Common myeloid progenitor, CD34-positive (primary cell): ENCODE measurements at regions not wholly inside any gene's neighbourhood (a gene's known extent, or its start where the extent isn't known, plus 50 kb on each side); places are given as distances from the start of the nearest gene placed in this dataset.

Experiments used
- CTCF ChIA-PET: fragments of 350-600 bp; sonication (Branson Sonifier 250); formaldehyde crosslinking; loops from one replicate; lab custom pipeline; 2021; ENCODE audit warnings: antibody characterized with exemption; lab: Charles Lee
- POLR2A ChIA-PET: fragments of 350-600 bp; sonication (Branson Sonifier 250); formaldehyde crosslinking; loops from one replicate; lab custom pipeline; 2021; ENCODE audit warnings: antibody characterized with exemption; lab: Charles Lee
- DNase-seq, 3 donors: peaks; one replicate each; pipeline versions ENCODE4 v3.0.0 to v3.0.0-alpha.2; 2013
- H3K27ac ChIP-seq, 2 experiments: 1 replicate in 1 of 2; 2 replicates in 1 of 2; pipeline ENCODE4 v1.7.0; 2013; ENCODE audit warnings: inconsistent platforms in 2 of 2, low read length in 2 of 2, mild to moderate bottlenecking in 2 of 2, low read depth in 1 of 2, moderate library complexity in 1 of 2; ENCODE audit not compliant: severe bottlenecking in 2 of 2, insufficient read depth in 1 of 2, poor library complexity in 1 of 2
- H3K27me3 ChIP-seq, 5 experiments: replicated peaks in 2 of 5; 1 replicate in 3 of 5; 2 replicates in 2 of 5; pipeline versions ENCODE4 v1.6.1 to v1.7.0; 2013; ENCODE audit warnings: low read length in 4 of 5, mild to moderate bottlenecking in 2 of 5, moderate library complexity in 2 of 5, inconsistent platforms in 1 of 5; ENCODE audit not compliant: insufficient read depth in 5 of 5, control insufficient read depth in 4 of 5
- H3K36me3 ChIP-seq, 4 experiments: 1 replicate in 2 of 4; 2 replicates in 2 of 4; pipeline versions ENCODE4 v1.6.1 to v1.7.0; 2013; ENCODE audit warnings: low read length in 3 of 4, control low read depth in 1 of 4, mild to moderate bottlenecking in 1 of 4; ENCODE audit not compliant: control insufficient read depth in 4 of 4, insufficient read depth in 4 of 4
- H3K4me1 ChIP-seq, 4 experiments: 1 replicate in 3 of 4; 2 replicates in 1 of 4; pipeline versions ENCODE4 v1.6.1 to v1.7.1; 2013; ENCODE audit warnings: low read length in 3 of 4, mild to moderate bottlenecking in 3 of 4, control low read depth in 1 of 4, inconsistent platforms in 1 of 4, moderate library complexity in 1 of 4; ENCODE audit not compliant: control insufficient read depth in 4 of 4, insufficient read depth in 4 of 4; ENCODE audit errors: control extremely low read depth in 1 of 4
- H3K4me3 ChIP-seq, 7 experiments: 1 replicate in 4 of 7; 2 replicates in 3 of 7; pipeline versions ENCODE4 v1.5.1 to v1.7.0; 2013; ENCODE audit warnings: mild to moderate bottlenecking in 7 of 7, low read length in 6 of 7, moderate library complexity in 6 of 7, inconsistent platforms in 2 of 7, low read depth in 2 of 7, control low read depth in 1 of 7; ENCODE audit not compliant: insufficient read depth in 4 of 7, control insufficient read depth in 1 of 7; ENCODE audit errors: extremely low read depth in 1 of 7
- H3K9me3 ChIP-seq, 5 experiments: 1 replicate in 4 of 5; 2 replicates in 1 of 5; pipeline versions ENCODE4 v1.6.1 to v1.7.1; 2013; ENCODE audit warnings: low read length in 4 of 5, mild to moderate bottlenecking in 2 of 5, inconsistent platforms in 1 of 5, low read depth in 1 of 5, moderate library complexity in 1 of 5; ENCODE audit not compliant: control insufficient read depth in 4 of 5, insufficient read depth in 2 of 5; ENCODE audit errors: control extremely low read depth in 1 of 5
- WGBS: methylation state at CpG from one replicate; pipeline ENCODE4 v1.1.5; 2013; ENCODE audit not compliant: insufficient coverage; 5-methylcytosine and 5-hydroxymethylcytosine counted together

GRCh38 chr5:116756531-116756930 lies 181.9 kb upstream of the SEMA6A start:
- POLR2A ChIA-PET = no interaction called here
- Histone ChIP-seq H3K9me3 (no peaks in the 10 kb centered on the region), H3K4me1 (no peaks in the 10 kb centered on the region), H3K4me3 (no peak overlapping the region), H3K36me3 (no peaks in the 10 kb centered on the region), H3K27me3 (no peaks in the 10 kb centered on the region), H3K27ac (no peak overlapping the region)
- peak in 1 of 3 donors; percentile 2 for DNase-seq
- WGBS = 88% methylated on average over 1 of the region's 1 CpG
- CTCF ChIA-PET = interaction anchor here (0.8 to 1.5 kb wide), 2 partner anchors 11 to 31 kb away, joined by 3 to 5 read pairs; no protein-coding TSS in a partner anchor

GRCh38 chr5:116754556-116754955 lies 179.9 kb upstream of the SEMA6A start:
- Histone ChIP-seq H3K9me3 (no peaks in the 10 kb centered on the region), H3K4me1 (no peaks in the 10 kb centered on the region), H3K4me3 (no peak overlapping the region), H3K27ac (no peak overlapping the region), H3K27me3 (no peaks in the 10 kb centered on the region), H3K36me3 (no peaks in the 10 kb centered on the region)
- no peak for DNase-seq
- POLR2A ChIA-PET = no interaction called here
- CTCF ChIA-PET = no interaction called here

- H3K9me3 ChIP-seq = no peaks in the 10 kb centered on the region
- H3K4me3 ChIP-seq = no peak overlapping the region
- ChIA-PET CTCF (interaction anchor here (0.5 kb wide), 1 partner anchor 245 kb away, joined by 3 read pairs; no protein-coding TSS in a partner anchor), POLR2A (no interaction called here)
- H3K4me1 ChIP-seq = no peaks in the 10 kb centered on the region
- H3K36me3 ChIP-seq = no peaks in the 10 kb centered on the region
- H3K27ac ChIP-seq = no peak overlapping the region
- DNase-seq = no peak
- no peaks in the 10 kb centered on the region for H3K27me3 ChIP-seq
Measured at GRCh38 chr5:116751684-116752083, 177.1 kb upstream of the SEMA6A start.

DNA sequence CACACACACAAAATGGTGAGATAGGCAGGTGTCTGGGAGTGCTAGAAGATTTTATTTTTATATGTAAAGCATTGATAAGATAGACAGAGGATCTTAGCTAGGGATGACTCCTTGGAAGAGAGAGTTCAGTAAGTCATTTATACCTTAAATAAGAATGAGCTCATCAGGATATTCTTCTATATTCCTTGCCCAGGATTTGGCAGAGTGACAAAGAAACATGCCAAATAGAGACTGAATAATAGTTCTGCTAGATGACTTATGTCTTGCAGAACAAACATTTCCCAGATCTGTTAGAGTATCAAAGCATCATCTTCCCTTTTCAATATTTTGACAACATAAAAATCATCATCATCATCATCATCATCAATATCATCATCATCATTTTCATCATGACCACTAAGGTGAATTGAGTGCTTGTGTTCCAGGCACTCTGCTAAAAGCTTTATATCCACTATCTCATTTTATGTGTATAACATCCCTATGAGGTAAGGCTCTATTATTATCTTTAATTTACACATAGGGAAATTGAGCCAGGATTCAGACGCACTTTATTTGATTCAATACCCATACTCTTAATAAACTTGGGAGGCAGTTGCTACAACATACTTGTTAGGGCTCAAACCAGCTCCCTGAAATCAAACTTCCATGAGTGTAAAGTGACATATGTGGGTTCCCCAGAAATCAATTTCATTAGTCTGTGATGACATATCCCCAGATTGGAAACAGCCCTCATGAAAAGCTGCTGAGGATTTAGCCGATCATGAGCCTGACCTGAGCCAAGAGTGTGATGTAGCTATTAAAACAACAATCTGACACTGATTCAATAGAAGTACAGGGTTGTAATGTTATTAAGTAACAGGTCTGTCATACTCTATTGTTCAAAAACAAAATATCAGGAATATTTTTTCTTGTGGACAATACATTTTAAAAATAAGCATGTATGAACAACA lies 176.3 kb upstream of the SEMA6A start:
- no peak overlapping the region for H3K4me3 ChIP-seq
- no peak for DNase-seq
- no CpG with 5 or more reads among the region's 2 CpGs for WGBS
- CTCF ChIA-PET = interaction anchor here (0.5 kb wide), 1 partner anchor 246 kb away, joined by 3 read pairs; no protein-coding TSS in a partner anchor
- no peaks in the 10 kb centered on the region for H3K4me1 ChIP-seq
- POLR2A ChIA-PET = no interaction called here
- H3K27ac ChIP-seq = no peak overlapping the region
- H3K9me3 ChIP-seq = no peaks in the 10 kb centered on the region
- H3K27me3 ChIP-seq = no peaks in the 10 kb centered on the region
- H3K36me3 ChIP-seq = no peaks in the 10 kb centered on the region

DNA sequence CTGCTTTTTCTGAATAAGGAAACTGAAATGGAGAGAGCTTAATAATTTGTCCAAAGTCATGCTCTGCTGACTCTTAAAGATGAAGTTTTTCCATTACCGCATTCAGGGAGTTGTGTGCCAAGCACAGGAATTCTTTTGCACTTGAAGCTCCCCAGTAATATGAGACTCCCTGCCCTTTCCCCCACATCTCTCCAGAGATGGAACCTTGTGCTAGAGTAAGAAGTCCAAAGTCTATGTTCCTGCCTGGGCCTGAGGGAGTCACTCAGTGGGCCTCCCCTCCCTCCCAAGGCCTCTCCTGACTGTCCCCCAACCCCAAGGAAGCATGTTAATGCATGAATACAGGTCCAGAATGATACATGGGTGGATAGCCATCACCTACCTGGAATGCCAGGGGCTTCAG lies 173.3 kb upstream of the SEMA6A start:
- H3K4me3 ChIP-seq = no peak overlapping the region
- ChIA-PET POLR2A (no interaction called here), CTCF (no interaction called here)
- no peak for DNase-seq
- H3K27ac ChIP-seq = no peak overlapping the region
- WGBS = 100% methylated on average over 1 of the region's 1 CpG
- H3K4me1 ChIP-seq = no peaks in the 10 kb centered on the region
- H3K9me3 ChIP-seq = peaks cover 0 to 5% (median 0%) of the 10 kb centered on the region in 5 experiments
- no peaks in the 10 kb centered on the region for H3K27me3 ChIP-seq
- no peaks in the 10 kb centered on the region for H3K36me3 ChIP-seq

DNA sequence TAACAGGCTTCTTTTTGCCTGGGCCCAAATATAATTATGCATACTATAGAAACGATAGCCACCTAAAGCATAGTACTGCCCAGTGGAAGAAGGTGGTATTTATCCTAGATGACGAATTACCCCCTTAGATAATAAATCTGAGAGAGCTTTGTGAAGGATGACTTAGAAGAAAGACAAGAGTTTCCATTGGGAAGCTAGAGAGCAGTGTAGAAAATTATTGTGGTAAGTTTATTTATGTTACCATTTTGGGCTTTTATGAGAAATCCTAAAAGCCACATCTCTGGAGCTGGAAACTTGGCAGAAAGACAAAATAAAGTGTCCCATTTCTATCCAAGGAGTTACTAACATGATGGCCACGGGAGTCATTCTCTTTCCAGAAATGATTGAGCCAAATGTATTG lies 172.0 kb upstream of the SEMA6A start:
- ChIA-PET POLR2A (no interaction called here), CTCF (no interaction called here)
- 100% methylated on average over 2 of the region's 3 CpGs for WGBS
- peaks cover 0 to 5% (median 0%) of the 10 kb centered on the region in 5 experiments for H3K9me3 ChIP-seq
- H3K36me3 ChIP-seq = no peaks in the 10 kb centered on the region
- no peak overlapping the region for H3K27ac ChIP-seq
- no peak for DNase-seq
- no peaks in the 10 kb centered on the region for H3K27me3 ChIP-seq
- no peaks in the 10 kb centered on the region for H3K4me1 ChIP-seq
- H3K4me3 ChIP-seq = no peak overlapping the region

GRCh38 chr5:116740771-116741170 lies 166.1 kb upstream of the SEMA6A start:
- POLR2A ChIA-PET = no interaction called here
- Histone ChIP-seq H3K27ac (no peak overlapping the region), H3K27me3 (no peaks in the 10 kb centered on the region), H3K9me3 (peaks cover 0 to 5% (median 0%) of the 10 kb centered on the region in 5 experiments), H3K36me3 (no peaks in the 10 kb centered on the region), H3K4me3 (no peak overlapping the region), H3K4me1 (peaks cover 0 to 7% (median 2%) of the 10 kb centered on the region in 4 experiments)
- no peak for DNase-seq
- 100% methylated on average over 1 of the region's 1 CpG for WGBS
- CTCF ChIA-PET = no interaction called here
